Germinal center (tissue), 1 donor: ENCODE measurements at regions not wholly inside any gene's neighbourhood (a gene's known extent, or its start where the extent isn't known, plus 50 kb on each side); places are given as distances from the start of the nearest gene placed in this dataset.
"Not testable (repeated sequence)": the region's sequence is repeated elsewhere in the genome, so short reads cannot be mapped to it uniquely, and the experiment has no call there.

Experiments used
- DNase-seq: peaks from one replicate; pipeline ENCODE4 v3.0.0; 2012; ENCODE audit warnings: mixed read lengths, low spot score

DNA sequence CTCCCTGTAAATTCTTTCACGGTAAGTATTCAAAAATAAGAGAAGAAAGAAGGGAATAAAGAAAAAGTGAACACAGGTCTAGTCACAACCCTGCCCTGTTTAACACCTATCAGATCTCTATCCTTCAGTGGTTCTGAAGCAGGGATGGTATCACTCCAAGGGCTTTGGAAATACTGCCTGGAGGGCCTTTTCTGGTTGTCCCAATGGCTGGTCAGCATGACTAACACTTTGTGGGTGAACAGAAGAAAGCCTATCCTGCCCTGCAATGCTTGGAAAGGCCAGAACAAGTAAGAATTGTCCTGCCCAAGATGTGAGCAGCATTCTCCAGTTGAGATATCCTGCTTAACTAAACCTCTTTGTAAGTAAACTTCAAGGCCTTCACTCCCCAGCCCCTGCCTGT, 124.9 kb downstream of the TMEM167A start:
- no peak for DNase-seq

DNA sequence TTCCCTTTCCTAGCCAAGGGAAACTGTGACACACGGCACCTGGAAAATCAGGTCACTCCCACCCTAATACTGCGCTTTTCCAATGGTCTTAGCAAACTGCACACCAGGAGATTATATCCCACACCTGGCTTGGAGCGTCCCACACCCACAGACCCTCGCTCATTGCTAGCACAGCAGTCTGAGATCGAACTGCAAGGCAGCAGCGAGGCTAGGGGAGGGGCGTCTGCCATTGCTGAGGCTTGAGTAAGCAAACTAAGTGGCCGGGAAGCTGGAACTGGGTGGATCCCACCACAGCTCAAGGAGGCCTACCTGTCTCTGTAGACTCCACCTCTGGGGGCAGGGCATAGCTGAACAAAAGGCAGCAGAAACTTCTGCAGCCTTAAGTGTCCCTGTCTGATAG, 132.9 kb downstream of the TMEM167A start:
- not testable (repeated sequence) for DNase-seq

DNA sequence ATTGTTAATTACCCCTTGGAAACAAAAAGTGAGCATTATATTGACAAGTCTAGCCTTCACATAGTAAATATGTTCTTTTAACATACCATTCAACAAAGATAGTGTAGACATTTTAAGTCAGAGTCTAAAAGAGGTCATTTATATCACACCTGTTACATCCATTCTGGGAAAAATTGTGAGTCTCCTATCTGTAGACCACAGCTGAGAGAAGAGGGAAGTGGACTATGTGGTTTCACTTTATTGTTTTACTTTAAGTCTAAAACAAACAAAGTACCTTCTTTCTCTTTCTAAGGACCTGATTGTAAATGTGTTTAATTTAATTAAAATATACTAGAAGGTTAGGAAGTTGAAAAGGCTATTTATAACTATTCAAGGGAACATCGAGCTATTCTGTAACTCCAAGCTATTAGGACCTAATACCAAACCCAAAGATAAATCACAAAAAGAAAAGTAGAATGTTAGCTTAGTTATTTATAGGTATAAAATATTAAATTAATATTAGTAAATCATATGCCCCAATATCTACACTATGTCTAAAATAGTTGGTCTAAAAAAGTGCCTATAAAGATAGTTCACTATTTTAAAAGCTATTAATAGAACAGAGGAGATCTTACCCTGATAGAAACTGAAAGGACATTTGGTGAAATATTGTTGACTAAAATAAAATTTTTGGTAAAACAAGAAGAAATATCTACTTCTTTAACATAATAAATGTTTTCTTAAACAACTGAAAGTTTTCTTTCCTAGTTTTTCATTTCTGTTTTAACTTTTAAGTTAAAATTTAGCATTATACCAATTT, 134.9 kb downstream of the TMEM167A start:
- no peak for DNase-seq

DNA sequence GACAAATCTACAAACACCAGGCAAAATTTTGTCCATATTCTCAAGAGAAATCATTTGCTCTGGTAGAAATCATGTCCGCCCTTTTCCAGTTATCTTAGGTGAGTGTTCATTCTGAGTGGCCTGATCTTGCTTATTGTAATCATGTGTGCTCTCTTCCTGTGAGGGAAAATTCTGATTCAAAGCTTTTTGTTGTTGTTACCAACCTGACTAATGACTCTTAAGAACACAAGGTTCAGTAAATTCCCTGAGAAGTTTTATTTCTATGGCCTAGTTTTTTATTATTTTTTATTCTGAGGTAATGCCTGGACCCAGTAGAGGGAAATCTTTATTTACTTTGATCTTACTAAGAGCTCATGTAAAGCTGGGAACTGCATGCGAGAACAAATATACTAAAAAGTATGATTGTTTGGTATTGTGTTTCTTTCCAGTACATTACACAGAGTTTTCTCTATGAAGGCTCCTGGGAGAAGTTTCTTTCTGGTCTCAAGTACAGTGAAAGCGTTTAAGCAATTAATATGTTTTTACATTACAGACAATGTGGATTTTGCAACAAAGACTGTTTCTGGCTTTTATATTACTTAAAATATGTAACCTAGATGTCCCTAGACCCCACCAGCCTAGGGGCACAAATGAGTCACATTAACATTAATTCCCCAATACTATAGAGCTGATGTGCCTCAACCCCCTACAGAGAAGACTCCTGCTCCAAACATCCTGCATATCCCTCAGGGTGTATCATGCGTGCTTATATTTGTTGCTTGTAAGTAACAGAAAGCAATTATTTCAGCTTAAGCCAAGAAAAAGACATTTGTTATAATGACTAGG, 138.1 kb downstream of the TMEM167A start:
- no peak for DNase-seq

DNA sequence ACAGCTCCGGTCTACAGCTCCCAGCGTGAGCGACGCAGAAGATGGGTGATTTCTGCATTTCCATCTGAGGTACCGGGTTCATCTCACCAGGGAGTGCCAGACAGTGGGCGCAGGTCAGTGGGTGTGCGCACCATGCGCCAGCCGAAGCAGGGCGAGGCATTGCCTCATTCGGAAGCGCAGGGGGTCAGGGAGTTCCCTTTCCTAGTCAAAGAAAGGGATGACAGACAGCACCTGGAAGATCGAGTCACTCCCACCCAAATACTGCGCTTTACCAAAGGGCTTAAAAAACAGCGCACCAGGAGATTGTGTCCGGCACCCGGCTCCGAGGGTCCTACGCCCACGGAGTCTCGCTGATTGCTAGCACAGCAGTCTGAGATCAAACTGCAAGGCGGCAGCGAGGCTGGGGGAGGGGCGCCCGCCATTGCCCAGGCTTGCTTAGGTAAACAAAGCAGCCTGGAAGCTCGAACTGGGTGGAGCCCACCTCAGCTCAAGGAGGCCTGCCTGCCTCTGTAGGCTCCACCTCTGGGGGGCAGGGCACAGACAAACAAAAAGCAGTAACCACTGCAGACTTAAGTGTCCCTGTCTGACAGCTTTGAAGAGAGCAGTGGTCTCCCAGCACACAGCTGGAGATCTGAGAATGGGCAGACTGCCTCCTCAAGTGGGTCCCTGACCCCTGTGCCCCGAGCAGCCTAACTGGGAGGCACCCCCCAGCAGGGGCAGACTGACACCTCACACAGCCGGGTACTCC, 144.5 kb downstream of the TMEM167A start:
- not testable (repeated sequence) for DNase-seq

DNA sequence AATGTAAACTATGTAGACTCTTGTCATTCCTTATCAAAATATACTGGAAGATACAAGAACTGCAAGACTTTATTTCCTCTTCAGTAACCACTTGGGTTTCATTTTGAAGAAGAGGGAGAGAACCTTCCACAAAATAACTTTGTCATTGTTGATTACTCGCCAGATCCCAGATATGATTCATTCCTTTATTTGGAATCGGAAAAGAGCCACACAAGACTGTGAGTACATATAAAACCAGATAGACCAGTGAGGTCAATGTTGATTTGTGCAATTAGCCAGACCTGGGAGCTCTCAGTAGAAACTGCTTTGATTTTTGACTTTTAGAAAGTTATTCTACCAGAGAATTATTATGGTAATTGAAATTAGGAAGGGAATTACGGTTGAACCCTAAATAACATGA, 146.1 kb downstream of the TMEM167A start:
- no peak for DNase-seq

DNA sequence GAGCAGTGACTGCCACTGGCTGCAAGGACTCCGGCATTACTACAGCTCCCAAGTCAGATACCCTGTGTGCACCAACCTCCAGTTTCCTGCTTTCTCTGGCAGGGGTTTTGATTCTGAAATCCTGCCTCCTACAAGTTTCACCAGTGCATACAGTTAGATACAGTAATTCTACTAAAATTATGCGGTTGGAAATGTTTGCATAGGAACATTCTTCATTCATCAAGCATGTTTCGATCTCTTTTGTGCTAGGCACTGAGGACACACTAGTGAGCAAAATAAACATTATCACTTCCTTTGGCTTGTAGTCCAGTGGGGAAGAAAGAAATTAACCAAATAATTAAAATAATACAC, 152.2 kb downstream of the TMEM167A start:
- no peak for DNase-seq

DNA sequence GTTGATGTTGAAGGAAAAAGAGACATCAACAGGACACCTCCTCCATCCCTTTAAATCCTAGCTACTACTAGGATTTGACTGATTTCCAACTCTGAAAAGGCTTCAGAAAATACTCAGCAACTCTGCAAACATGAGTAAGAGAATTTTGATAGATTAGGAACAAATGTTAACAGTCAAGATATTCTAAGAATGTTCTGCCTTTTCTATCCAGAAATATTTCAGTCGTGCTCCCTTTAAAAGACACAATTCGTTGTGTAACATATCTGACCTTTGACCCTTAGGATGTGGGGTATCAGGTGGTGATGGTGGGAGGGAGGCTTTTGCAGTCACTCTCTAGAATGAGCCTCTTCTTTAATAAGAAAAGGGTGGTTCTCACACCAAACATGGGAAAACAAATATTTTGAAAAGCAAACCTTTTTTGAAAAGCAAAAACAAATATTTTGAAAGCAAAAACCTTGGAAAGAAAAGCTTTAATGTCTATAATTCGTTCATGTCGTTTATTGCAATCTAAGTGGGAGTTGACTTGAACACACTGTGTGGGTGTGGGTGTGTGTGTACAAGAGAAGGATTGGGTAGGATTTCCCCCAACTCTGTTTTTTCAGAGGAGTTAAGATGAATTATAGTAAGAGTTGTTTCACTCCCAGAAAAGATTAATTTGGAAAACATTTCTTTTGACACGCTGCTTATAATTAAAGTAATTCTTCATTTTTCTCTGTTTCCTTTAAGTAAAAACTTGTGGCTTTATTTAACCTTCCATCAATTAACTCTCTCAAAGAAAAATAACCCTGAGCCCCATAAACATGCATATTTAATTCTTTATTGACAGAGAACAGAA, 152.8 kb downstream of the TMEM167A start:
- no peak for DNase-seq

DNA sequence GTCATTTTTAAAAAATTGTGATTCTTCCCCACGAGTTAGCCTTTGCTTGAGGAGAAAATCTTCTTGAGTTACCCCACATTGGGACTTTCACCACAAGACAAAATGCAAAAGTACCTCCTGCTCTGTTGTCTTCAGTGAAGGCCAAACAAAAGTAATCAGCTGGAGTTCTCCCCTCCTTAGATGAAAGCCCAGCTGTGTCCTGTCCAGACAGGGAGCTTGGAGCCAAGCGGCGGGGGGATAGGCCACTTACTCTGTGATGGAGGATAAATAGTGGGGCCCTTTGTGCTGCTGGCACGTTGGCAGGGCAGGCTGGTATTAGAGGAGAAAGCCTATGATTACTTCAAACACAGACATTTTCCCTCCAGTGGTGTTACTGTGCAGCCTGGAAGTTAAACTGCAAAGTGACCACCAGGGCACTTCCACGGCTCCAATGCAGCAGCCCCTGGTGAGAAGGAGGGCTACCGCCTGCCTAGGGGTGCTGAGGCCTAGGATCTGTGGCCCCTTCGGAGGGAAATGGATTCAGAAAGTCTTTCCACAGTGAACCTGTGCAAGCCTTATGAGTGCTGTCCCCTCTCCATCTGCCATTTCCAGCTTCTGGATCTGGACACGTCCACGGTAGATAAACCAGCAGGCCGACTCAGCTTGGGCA, 155.0 kb downstream of the TMEM167A start:
- DNase-seq: no peak

DNA sequence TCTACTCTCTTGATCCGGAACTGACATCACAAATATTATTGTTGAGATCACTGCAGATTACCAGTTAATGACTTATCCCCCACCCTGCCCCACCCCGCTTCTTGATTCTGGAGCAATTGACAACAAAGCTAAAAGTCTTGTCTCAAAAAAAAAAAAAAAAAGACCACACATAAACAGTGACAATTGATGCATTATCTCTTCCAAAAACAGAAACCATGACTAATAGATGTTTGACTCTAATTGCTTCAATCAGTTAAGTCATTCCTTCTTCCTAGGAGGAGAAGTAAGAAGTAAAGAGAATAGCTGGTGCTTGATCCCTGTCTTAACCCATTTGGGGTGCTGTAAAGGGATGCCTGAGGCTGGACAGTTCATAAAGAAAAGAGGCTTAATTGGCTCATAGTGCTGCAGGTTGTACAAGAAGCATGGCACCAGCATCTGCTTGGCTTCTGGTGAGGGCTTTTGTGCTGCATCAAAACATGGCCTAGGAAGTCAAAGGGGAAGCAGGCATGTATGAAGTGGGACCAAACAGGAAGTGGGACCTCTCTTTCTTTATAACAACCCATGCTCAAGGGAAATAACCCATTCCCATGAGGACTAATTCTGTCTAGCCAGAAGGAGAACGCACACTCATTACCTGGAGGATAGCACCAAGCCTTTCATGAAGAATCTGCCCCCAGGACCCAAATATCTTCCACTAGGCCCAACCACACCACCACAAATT, 158.7 kb downstream of the TMEM167A start:
- no peak for DNase-seq

DNA sequence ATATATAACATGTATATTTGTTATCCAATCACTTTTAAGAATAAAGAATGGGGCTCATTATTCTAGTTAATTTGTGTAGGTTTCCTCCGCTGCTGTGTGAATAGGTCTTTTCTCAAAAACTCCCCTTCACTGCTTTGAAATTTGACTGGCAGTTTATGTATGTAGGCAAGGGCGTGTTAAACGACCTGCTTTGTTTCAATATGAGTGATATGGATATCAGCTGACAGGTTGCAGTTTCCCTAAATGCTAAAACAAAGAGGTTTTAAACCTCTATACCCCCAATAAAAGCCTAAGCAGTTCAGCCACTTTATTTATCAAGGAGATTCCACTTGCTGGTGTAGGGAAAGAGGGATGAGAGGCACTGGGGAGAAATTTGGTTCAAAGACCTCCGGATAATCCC, 159.6 kb downstream of the TMEM167A start:
- DNase-seq: no peak

DNA sequence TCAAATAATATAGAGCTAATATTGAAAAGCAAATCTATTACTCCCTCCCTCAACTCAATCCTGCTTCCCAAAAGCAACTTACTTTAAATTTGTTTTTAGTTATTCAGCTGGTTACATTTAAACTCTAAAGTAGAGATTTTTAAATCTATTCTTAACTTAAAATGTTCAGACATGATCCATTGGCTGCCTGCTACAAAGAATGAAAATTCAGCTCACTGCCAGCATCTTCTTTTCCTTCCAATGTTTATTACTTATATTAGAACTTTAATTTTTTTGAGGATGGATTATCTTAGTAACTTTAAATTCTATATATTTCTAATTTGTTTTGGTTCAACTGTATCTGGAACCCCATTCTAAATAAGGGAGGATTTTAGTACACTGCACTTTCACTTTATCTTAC, 163.2 kb downstream of the TMEM167A start:
- DNase-seq: no peak

DNA sequence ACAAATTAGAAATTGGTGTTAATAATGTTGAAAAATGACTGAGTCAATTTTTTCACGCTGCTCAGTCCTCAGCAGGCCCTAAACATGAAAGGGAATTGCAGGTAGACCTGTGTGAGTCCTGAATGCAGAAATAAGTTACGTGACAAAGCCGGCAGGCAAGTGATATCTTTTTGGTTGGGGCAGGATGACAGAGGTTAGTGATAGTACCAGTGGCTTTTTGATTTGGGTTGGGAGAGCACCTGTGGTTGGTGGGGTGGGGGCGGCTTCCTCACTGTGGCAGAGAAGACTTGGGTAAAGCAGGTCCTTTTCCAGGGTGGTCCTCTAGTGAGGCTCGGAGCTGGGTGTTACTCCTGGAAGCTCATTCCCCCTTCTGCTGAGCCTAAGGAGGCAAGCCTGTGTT, 164.7 kb downstream of the TMEM167A start:
- no peak for DNase-seq

DNA sequence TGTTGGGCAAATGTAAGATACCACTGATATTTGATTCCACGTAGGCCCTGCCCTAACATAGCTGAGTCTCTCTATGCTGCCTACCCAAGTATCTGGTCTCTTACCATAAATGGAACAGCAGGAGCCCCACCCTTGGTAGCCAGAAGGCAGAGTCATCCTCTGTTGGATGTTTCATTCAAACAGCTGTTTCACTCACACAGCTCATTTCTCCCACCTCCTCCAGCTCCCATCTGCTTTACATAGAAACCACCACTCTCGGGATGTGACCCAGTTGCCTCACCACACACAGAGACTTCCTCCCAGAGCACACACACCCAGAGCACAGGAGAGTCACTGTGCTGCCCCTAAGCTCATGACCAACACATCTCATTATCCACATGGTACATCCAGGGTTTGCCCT, 165.3 kb downstream of the TMEM167A start:
- DNase-seq: no peak

DNA sequence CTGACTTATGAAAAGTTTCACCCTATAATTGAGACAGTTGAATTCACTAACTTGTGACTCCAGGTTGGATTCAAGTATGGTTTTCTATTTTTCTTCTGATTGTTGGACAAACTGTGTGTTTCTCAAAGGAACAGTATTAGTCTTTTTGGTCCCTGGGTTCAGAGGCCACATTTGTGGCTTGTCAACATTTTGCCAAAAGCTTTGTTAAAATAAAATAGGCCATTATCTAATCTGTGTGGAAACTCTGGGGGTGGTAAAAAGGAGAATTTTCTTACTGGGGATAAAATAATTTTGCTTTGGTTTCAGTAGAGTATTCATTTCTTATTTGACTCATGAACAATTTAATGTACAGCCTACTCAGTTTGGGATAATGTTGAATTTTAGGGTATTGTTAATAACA, 166.3 kb downstream of the TMEM167A start:
- DNase-seq: no peak

DNA sequence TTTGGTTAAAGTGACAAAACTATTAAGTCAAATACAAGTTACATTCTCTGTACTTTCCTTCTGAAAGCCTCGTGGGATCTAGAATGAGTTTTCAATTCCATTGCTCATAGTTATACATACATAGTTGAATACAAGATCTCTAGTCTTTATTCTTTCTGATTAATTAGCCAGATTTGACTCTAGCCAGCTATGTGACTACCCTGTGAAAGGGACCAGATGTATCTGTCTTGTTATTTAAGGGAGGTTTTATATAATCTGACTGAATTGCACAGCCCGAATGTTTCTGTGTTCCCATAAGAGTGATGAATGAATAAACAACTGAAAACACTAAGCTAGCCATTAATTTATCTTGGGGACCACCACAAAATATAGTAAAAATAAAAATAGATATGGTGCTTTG, 166.7 kb downstream of the TMEM167A start:
- no peak for DNase-seq

DNA sequence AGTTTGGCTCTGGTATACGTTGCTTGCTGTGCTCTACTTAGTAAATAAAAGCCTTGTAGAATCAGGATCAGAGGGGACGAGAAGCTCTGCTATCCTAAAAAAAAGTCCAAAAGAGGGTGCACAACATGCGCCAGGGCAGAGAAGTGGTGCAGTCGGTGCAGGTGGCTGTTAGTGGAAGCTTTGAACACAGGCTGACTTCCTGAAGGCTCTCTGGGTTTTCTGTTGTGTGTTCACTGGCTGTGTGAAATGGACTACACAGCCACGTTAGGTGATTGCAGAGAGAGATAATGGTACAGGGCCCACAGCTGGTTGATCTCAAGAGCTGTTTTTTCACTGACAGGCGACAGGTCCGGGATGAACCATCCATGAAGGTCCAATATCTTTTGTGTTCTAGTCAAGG, 167.4 kb downstream of the TMEM167A start:
- DNase-seq: no peak

DNA sequence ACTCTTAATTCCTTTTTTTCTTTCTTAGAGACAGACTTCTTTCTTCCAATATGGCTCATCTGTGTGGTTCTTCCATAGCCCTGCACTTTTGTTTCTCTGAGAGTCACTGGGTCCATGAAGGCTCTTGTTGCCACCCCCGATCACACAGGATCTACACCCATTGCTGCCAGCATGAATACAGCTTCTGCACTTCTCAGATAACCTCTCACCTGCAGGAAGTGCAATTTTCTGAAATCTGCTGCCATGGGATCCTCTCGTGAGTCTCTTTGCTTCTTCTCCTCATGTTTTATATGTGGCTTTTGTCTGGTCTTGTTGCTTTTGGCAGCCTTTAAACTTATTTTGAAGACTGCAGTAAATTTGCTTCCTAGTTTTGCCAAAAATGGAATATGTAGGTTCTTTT, 171.2 kb downstream of the TMEM167A start:
- DNase-seq: no peak

DNA sequence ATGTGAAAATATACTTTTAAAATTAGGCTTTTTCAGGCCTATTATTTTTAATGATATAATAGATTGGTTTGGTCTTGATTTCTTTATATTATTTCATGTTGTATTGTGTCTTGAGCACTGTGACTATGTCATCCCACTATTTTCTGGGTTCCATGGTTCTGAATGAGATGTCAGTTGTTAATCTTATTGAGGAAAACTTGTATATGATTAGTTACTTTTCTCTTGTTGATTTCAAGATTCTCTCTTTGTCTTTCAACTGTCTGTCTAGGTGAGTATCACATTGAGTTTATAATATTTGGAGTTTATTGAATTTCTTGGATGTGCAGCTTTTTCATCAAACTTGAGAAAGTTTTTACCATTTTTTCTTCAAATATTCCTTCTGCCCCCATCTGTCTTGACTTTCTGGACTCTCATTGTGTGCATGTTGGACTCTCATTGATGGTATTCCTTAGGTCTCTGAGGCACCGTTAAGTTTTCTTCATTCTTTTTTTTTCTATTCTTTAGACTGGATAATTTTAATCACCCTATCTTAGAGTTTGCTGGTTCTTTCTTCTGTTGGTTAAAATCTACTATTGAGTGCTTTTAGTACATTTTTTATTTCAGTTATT, 175.8 kb downstream of the TMEM167A start:
- no peak for DNase-seq

DNA sequence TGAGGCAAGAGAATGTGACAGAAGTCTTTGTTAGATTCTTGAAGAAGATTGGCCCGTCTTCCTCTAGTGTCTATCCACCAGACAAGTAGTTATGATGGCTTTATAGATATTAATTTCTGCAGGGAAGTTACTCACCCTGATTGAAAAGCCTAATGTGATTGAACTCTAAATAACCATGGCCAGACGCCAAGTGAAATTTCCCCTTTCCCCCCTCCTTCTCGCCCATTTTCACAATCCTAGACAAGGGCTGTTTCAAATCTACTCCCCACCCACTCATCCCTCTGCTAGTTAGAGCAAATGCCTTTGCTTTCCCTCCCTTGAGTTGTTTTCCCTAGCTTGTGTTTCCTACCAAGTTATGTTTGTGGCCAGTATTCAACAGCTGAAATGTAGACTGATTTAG, 182.5 kb downstream of the TMEM167A start:
- no peak for DNase-seq
